HG02884 (cell line): ENCODE measurements at regions not wholly inside any gene's neighbourhood (a gene's known extent, or its start where the extent isn't known, plus 50 kb on each side); places are given as distances from the start of the nearest gene placed in this dataset.
"Not testable (repeated sequence)": the region's sequence is repeated elsewhere in the genome, so short reads cannot be mapped to it uniquely, and the experiment has no call there.

Experiments
- ATAC-seq: cut with Tn5 transposase; IDR thresholded peaks from one replicate; pipeline ENCODE4 v1.9.1; 2021; ENCODE audit warnings: mild to moderate bottlenecking, moderate library complexity; ENCODE audit not compliant: unreplicated experiment

- ATAC-seq: no peak
These were observed 115.0 kb upstream of the HAND1 start for GRCh38 chr5:154593071-154593470.

DNA sequence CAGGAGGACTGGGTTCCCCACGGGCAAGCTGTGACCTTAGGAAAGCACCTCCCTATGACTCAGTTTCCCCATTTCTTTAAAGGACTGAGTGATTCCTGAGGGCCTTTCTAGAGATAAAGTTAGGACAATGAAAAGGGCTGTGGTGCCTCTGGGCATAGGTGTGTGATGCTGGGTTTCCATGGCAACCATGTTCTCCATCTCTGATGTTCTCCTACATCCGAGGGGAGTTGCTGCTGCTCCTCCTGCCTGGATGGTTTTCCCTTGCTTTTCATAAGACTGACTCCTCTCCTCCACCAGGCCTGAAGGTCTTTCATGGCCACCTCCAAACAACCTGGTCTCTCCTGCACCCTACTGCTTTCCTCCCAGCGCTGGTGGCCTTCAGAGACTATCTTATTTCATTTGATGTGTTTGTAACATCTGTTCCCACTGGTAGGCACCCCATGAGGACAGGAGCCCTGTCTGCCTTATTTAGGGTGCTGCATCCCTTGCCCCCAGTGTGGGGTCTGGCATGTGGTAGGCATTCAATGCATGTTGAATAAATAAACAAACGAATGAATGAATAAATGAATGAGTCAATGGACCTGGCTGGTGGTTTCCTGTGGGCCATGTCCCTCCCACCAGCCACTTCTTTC lies 112.2 kb upstream of the HAND1 start:
- no peak for ATAC-seq

- no peak for ATAC-seq
These were observed 111.5 kb upstream of the HAND1 start for GRCh38 chr5:154589511-154589910.

DNA sequence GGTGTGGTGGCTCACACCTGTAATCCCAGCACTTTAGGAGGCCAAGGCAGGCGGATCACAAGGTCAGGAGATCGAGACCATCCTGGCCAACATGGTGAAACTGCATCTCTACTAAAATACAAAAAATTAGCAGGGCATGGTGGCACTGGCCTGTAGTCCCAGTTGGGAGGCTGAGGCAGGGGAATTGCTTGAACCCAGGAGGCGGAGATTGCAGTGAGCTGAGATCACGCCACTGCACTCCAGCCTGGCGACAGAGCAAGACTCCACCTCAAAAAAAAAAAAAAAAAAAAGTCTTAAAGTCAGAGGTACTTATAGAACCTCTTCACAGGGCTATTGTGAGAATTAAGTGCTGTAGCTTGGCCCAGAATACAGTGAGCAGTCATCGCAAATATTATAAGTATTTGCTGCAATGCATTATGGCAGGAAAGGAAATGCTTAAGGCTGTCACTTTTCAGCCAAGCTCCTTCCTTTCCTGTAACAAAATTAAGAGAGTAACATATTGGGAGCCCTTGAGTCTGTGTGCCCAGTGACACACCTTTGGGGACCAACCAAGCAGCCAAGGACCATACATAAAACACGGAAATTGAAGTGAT lies 110.9 kb upstream of the HAND1 start:
- ATAC-seq: not testable (repeated sequence)

DNA sequence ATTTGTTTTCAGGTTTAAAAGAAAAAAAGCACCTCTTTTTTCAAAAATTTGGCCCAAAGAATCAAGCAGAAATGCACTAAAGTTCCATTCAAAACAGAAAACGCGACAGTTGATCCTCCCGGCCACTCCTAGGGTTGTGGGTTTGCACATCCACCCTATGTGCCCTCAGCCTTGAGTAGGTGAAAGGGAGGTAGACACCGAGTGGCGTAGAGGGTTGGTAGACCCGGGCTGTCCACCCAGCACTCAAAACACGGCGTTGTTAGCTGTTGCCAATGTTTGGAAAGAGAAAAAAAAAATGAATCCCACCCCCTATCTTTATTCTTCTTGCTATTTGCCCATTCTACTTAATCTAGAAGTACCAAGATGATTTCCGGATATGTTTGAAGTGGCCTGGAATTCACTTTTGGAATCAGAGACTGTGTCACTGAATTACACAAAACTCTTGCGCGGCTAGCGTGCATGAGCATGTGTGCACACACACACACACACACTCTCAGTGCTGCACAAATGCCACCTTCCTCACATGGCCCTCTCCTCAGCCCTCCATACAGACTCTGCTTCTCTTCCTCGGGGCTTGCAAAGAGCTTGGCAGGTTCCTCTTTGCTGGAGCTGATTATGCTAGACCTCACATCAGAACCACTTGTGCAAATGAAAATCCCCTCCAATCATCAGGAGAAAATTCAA lies 110.2 kb upstream of the HAND1 start:
- ATAC-seq: no peak

GRCh38 chr5:154587123-154588026 lies 109.3 kb upstream of the HAND1 start:
- no peak for ATAC-seq

- no peak for ATAC-seq
These were observed 105.7 kb upstream of the HAND1 start for GRCh38 chr5:154583671-154584177.

DNA sequence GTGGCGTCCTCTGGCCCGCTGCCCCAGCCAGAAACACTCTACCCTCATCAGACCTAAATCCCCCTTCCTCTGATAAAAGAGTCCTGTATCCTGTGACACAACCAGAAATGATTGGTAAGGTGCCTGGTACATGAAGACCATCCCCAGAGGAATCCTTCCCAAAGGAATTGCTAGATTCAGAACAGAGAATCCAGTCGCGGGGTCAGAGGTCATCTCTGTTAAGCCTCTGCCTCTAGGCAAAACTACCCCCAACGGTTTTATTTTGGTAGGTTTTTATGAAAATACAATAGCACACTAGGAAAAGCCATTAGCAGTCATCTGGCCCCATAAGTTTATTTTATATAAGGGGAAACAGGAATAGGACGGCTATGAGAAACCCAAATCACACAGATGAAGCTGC lies 102.4 kb upstream of the HAND1 start:
- no peak for ATAC-seq

- no peak for ATAC-seq
These were observed 99.4 kb upstream of the HAND1 start for GRCh38 chr5:154577416-154577815.

DNA sequence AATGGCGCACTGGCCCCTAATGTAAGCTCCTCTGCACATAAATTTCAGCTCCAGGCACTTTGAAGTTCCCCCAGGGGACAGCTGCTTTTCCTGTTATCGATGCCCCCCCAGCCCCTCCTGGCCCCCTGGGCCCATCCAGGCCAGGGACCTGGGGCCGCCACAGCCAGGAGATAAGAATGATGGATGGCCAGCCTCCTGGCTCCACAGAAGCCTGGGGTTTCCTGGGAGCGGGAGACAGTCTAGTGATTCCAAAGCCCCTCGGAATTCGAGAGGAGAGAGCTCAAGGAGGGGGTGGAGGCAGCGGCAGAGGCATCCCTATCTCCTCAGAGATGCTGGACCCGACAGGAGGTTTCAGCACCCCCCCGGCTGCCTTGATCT lies 98.4 kb upstream of the HAND1 start:
- no peak for ATAC-seq

DNA sequence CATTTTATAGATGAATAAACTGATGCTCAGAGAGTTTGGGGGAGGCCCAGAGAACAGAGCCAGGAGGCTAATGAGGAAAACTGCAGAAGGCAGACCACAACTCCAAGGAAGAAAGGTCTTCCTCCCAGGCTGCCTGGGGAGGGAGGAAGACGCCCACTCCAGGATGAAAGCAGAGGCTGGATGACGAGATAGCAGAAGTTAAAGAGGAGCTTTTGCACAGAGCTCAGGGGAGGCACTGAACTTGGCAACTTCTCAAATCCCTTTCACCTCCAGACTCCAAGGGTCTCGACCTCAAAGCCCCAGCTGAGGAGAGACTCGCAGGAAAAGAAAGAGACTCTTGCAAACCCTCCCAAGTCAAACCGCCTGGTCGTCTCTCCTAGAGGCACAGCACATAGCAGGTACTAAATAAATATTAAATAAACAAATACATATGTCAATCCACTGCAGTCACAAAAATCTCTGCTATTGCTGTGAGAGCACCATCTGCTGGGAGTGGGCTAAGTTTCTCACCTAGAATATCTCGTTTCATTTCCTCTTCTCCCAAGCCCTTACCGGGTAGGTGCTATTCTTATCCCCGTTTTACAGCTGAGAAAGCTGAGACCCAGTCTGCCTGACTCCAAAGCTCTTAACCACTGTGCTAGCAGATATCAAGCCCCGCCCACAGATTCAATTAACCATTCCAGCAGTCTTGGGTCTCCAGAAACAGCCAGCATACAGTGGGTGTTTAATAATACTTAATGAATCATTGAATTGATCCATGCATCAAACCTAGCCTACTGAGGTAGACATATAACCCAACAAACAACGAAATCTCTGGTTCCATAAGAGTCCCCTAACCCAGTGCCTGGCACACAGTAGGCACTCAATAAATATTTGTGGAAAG lies 97.8 kb upstream of the HAND1 start:
- ATAC-seq: peak; percentile 97

GRCh38 chr5:154573011-154573410 lies 95.0 kb upstream of the HAND1 start:
- ATAC-seq: no peak

GRCh38 chr5:154571325-154572035 lies 93.5 kb upstream of the HAND1 start:
- ATAC-seq: no peak

- ATAC-seq: no peak
These were observed 92.7 kb upstream of the HAND1 start for GRCh38 chr5:154570572-154571324.

GRCh38 chr5:154568589-154568988 lies 90.6 kb upstream of the HAND1 start:
- ATAC-seq: no peak

DNA sequence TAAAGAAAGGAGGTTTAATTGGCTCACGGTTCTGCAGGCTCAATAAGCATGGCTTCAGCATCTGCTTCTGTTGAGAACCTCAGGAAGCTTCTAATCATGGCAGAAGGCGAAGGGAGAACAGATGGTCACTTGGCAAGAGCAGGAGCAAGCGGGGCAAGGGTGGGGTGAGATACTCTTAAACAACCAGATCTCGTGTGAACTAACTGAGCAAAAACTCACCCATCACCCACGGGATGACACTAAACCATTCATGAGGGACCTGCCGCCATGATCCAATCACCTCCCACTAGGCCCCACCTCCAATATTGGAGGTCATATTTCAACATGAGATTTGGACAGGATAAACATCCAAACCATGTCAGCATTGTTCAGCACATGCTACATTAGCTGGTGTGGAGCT lies 89.1 kb upstream of the HAND1 start:
- no peak for ATAC-seq

- no peak for ATAC-seq
These were observed 88.2 kb upstream of the HAND1 start for GRCh38 chr5:154566146-154566680.

DNA sequence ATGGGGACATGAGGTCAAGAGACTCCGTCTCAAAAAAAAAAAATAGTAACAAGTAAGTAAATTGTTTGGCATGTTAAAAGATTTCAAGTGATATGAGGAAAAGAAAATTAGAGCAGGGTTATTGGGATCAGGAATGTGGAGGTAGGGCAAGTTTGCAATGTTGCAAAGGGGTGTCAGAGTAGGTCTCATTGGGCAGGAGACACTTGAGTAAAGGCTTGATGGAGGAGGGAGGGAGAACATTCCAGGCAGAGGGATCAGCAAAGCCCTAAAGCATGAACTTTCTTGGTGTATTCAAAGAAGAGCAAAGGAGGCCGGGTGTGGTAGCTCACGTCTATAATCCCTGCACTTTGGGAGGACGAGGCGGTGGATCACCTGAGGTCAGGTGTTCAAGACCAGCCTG lies 87.1 kb upstream of the HAND1 start:
- ATAC-seq: no peak
